Chondrocyte (in vitro differentiated cells): ENCODE measurements at regions not wholly inside any gene's neighbourhood (a gene's known extent, or its start where the extent isn't known, plus 50 kb on each side); places are given as distances from the start of the nearest gene placed in this dataset.

Source experiments
- DNase-seq: peaks from one replicate; pipeline ENCODE4 v3.0.0; 2021; ENCODE audit warnings: mixed read lengths, low spot score
- H3K27ac Mint-ChIP-seq: one replicate; pipeline ENCODE4 v1.8.0; 2021; ENCODE audit warnings: mild to moderate bottlenecking, moderate library complexity, mixed read lengths; ENCODE audit not compliant: unreplicated experiment
- H3K27me3 Mint-ChIP-seq: 2 replicates; pipeline ENCODE4 v1.8.0; 2021; ENCODE audit warnings: low read depth, mixed read lengths
- H3K36me3 Mint-ChIP-seq: 2 replicates; pipeline ENCODE4 v1.8.0; 2021; ENCODE audit warnings: low read depth, mixed read lengths
- H3K4me1 Mint-ChIP-seq: 2 replicates; pipeline ENCODE4 v1.8.0; 2021; ENCODE audit warnings: low read depth, mild to moderate bottlenecking, mixed read lengths
- H3K4me3 Mint-ChIP-seq: one replicate; pipeline ENCODE4 v1.8.0; 2021; ENCODE audit warnings: mild to moderate bottlenecking, moderate library complexity, mixed read lengths; ENCODE audit not compliant: unreplicated experiment
- H3K9me3 Mint-ChIP-seq: 2 replicates; pipeline ENCODE4 v1.8.0; 2021; ENCODE audit warnings: low read depth, mixed read lengths
- TF ChIP-seq, protein P1 (sequence below): fragments of 200-600 bp; sonication (generic); IDR thresholded peaks from 2 replicates; pipeline ENCODE4 v1.5.0; 2021; ENCODE audit warnings: antibody characterized with exemption, mild to moderate bottlenecking, moderate library complexity

DNA sequence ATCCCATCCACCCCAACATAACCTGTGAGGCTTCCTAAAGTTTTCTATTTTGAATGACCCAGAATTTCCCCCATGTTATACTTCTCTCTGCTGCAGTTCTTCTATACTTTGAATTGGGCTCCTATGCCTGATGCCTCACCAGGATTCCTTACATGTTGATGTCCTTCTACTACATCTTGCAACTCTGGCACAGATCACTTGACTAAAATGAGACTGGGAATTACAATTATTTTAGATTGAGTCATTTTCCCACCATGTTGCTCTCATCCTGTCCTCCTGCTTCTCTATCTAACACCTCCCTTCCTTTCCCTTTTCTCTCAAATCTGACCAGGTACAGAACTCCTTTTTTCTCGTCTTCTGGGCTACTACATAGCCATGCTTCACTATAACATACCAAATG lies 314.0 kb upstream of the KCNJ16 start:
- no peaks in the 10 kb centered on the region for H3K36me3 Mint-ChIP-seq
- no peaks in the 10 kb centered on the region for H3K27me3 Mint-ChIP-seq
- H3K4me1 Mint-ChIP-seq: peaks cover 10% of the 10 kb centered on the region
- no peaks in the 10 kb centered on the region for H3K9me3 Mint-ChIP-seq
- DNase-seq: no peak
- no peak overlapping the region for H3K27ac Mint-ChIP-seq
- TF ChIP-seq, protein P1, sequence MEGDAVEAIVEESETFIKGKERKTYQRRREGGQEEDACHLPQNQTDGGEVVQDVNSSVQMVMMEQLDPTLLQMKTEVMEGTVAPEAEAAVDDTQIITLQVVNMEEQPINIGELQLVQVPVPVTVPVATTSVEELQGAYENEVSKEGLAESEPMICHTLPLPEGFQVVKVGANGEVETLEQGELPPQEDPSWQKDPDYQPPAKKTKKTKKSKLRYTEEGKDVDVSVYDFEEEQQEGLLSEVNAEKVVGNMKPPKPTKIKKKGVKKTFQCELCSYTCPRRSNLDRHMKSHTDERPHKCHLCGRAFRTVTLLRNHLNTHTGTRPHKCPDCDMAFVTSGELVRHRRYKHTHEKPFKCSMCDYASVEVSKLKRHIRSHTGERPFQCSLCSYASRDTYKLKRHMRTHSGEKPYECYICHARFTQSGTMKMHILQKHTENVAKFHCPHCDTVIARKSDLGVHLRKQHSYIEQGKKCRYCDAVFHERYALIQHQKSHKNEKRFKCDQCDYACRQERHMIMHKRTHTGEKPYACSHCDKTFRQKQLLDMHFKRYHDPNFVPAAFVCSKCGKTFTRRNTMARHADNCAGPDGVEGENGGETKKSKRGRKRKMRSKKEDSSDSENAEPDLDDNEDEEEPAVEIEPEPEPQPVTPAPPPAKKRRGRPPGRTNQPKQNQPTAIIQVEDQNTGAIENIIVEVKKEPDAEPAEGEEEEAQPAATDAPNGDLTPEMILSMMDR: no peak
- H3K4me3 Mint-ChIP-seq: no peak overlapping the region

DNA sequence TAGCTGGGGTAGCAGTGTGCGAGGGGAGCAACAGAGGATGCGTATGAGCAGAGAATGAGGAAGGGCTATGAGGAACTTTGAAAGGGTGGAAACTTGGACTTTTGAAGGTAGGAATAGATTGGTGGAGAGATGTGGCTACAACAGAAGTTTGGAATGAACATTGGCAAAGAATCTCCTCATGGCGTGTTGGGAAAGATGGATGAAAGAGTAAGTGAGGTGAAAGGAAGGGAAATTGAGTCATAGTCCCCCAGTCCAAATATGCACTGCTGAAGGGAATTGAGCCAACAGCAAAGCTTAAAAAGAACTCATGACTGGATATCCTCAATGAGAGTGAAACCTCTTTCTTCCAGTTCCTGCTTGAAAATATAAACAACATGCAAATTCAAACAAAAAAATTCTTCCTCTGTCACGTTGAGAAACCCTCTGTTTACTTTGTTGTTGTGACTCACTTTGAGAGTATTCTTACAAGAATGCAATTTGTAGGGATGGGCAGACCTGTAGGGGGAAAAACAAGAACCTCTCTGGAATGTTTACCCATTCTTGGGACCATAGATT lies 313.2 kb upstream of the KCNJ16 start:
- no peak for DNase-seq
- no peak overlapping the region for H3K4me3 Mint-ChIP-seq
- no peaks in the 10 kb centered on the region for H3K36me3 Mint-ChIP-seq
- H3K9me3 Mint-ChIP-seq: no peaks in the 10 kb centered on the region
- H3K27ac Mint-ChIP-seq: peak overlapping the region; percentile 8
- H3K4me1 Mint-ChIP-seq: peaks cover 10% of the 10 kb centered on the region
- TF ChIP-seq, protein P1: no peak
- no peaks in the 10 kb centered on the region for H3K27me3 Mint-ChIP-seq

DNA sequence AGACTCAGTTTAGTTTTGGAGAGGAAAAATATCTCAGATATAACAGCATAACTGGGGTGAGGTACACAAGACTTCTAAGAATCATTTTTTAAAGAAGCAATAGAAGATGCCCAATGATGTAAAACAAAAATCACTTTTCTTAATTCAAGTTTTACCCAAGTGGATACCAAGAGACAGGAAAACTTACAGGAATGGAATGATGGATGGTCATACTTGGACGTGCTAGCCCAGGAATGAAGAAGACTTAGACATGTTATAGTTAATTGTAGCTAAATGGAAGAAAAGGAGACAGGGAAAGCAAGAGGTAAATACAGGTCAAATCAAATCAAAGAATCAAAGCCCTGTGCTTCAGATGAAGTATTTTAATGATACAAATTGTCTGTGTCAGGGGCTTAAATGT lies 312.7 kb upstream of the KCNJ16 start:
- H3K27me3 Mint-ChIP-seq: no peaks in the 10 kb centered on the region
- H3K27ac Mint-ChIP-seq: no peak overlapping the region
- H3K36me3 Mint-ChIP-seq: no peaks in the 10 kb centered on the region
- no peak for DNase-seq
- H3K4me1 Mint-ChIP-seq: peaks cover 10% of the 10 kb centered on the region
- TF ChIP-seq, protein P1: no peak
- no peak overlapping the region for H3K4me3 Mint-ChIP-seq
- no peaks in the 10 kb centered on the region for H3K9me3 Mint-ChIP-seq

- H3K4me3 Mint-ChIP-seq: no peak overlapping the region
- TF ChIP-seq, protein P1: no peak
- no peak overlapping the region for H3K27ac Mint-ChIP-seq
- H3K27me3 Mint-ChIP-seq: no peaks in the 10 kb centered on the region
- no peaks in the 10 kb centered on the region for H3K9me3 Mint-ChIP-seq
- peaks cover 10% of the 10 kb centered on the region for H3K4me1 Mint-ChIP-seq
- DNase-seq: no peak
- H3K36me3 Mint-ChIP-seq: no peaks in the 10 kb centered on the region
These were observed 312.3 kb upstream of the KCNJ16 start for GRCh38 chr17:69762766-69763165.

DNA sequence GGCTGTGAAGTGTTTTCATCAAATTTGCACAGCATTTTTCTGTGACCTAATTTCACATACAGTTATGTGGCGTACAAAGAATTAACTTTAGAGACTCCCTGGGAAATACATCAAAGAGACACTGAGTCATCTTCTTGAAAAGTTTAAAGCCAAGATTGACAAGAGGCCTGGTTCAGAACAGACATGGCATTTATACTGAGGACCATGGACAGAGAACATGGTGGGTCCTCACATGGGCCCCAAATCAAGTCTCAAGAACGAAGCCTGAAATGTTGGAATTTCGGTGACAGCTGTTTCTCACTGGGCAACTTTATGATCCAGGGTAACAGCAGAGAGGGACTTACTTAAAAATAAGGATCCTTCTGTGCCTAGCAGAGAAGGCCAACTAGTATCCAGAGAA lies 311.5 kb upstream of the KCNJ16 start:
- Mint-ChIP-seq H3K9me3 (no peaks in the 10 kb centered on the region), H3K27ac (no peak overlapping the region), H3K27me3 (no peaks in the 10 kb centered on the region), H3K4me1 (peaks cover 10% of the 10 kb centered on the region), H3K36me3 (no peaks in the 10 kb centered on the region), H3K4me3 (no peak overlapping the region)
- TF ChIP-seq, protein P1: no peak
- no peak for DNase-seq
